Left ventricle myocardium inferior (tissue), 1 donor: ENCODE measurements at regions not wholly inside any gene's neighbourhood (a gene's known extent, or its start where the extent isn't known, plus 50 kb on each side); places are given as distances from the start of the nearest gene placed in this dataset.
"Not testable (repeated sequence)": the region's sequence is repeated elsewhere in the genome, so short reads cannot be mapped to it uniquely, and the experiment has no call there.

Experiments used
- DNase-seq: peaks from one replicate; pipeline ENCODE4 v3.0.0-alpha.2; 2020
- H3K27ac ChIP-seq: fragments of 200-600 bp; replicated peaks from 2 replicates; pipeline ENCODE4 v1.8.0; 2021
- H3K27me3 ChIP-seq: fragments of 200-600 bp; 2 replicates; pipeline ENCODE4 v1.8.0; 2021; ENCODE audit warnings: low read depth
- H3K36me3 ChIP-seq: fragments of 200-600 bp; 2 replicates; pipeline ENCODE4 v1.8.0; 2021
- H3K4me1 ChIP-seq: fragments of 200-600 bp; 2 replicates; pipeline ENCODE4 v1.8.0; 2021
- H3K4me3 ChIP-seq: fragments of 200-600 bp; 2 replicates; pipeline ENCODE4 v1.8.0; 2021; ENCODE audit warnings: mild to moderate bottlenecking, moderate library complexity
- H3K9me3 ChIP-seq: fragments of 200-600 bp; replicated peaks from 2 replicates; pipeline ENCODE4 v1.8.0; 2021
- CTCF ChIP-seq: fragments of 200-600 bp; IDR thresholded peaks from 2 replicates; pipeline ENCODE4 v1.8.0; 2021; ENCODE audit warnings: antibody characterized with exemption, mild to moderate bottlenecking, borderline replicate concordance
- intact Hi-C: fragments of 100-400 bp; cut with micrococcal nuclease; formaldehyde crosslinking; loops from one replicate; pipeline ENCODE4 v1.11.0; 2022
- donor health status: DM: no; HTN: yes; CAD: no; lungs with severe emphysema.

GRCh38 chr4:181838253-181838652, 404.9 kb upstream of the TENM3 start:
- Histone ChIP-seq H3K27ac (no peak overlapping the region), H3K36me3 (no peaks in the 10 kb centered on the region), H3K4me3 (no peak overlapping the region), H3K27me3 (peaks cover 10% of the 10 kb centered on the region), H3K4me1 (no peaks in the 10 kb centered on the region), H3K9me3 (peaks cover 13% of the 10 kb centered on the region)
- DNase-seq = no peak
- intact Hi-C loops = no loop called here
- TF ChIP-seq CTCF = no peak

- H3K27ac ChIP-seq, H3K4me3 ChIP-seq, H3K4me1 ChIP-seq, H3K36me3 ChIP-seq, DNase-seq, H3K27me3 ChIP-seq, intact Hi-C loops: not testable (repeated sequence)
- H3K9me3 ChIP-seq = peaks cover 13% of the 10 kb centered on the region
Observed at GRCh38 chr4:181843797-181844196, 399.4 kb upstream of the TENM3 start.

- no peak for TF ChIP-seq CTCF
- H3K27me3 ChIP-seq = peaks cover under 1% of the 10 kb centered on the region
Observed at GRCh38 chr4:181845617-181846016, 397.6 kb upstream of the TENM3 start.

GRCh38 chr4:181846934-181847333, 396.3 kb upstream of the TENM3 start:
- no peak overlapping the region for H3K4me3 ChIP-seq

More at GRCh38 chr4:181845617-181846016, 397.6 kb upstream of the TENM3 start:
- no peak for DNase-seq
- no peak overlapping the region for H3K4me3 ChIP-seq
- H3K4me1 ChIP-seq = no peaks in the 10 kb centered on the region
- intact Hi-C loops = no loop called here
- H3K27ac ChIP-seq = no peak overlapping the region
- H3K36me3 ChIP-seq = no peaks in the 10 kb centered on the region
- H3K9me3 ChIP-seq = no peaks in the 10 kb centered on the region

GRCh38 chr4:181848357-181848756, 394.8 kb upstream of the TENM3 start:
- H3K36me3 ChIP-seq = no peaks in the 10 kb centered on the region
- no peak for DNase-seq

More at GRCh38 chr4:181846934-181847333, 396.3 kb upstream of the TENM3 start:
- no peak for TF ChIP-seq CTCF
- H3K9me3 ChIP-seq = no peaks in the 10 kb centered on the region
- intact Hi-C loops = no loop called here
- H3K27me3 ChIP-seq = peaks cover 4% of the 10 kb centered on the region
- no peak for DNase-seq
- H3K36me3 ChIP-seq = no peaks in the 10 kb centered on the region
- no peak overlapping the region for H3K27ac ChIP-seq
- H3K4me1 ChIP-seq = no peaks in the 10 kb centered on the region

GRCh38 chr4:181849472-181849871, 393.7 kb upstream of the TENM3 start:
- H3K27me3 ChIP-seq = peaks cover 4% of the 10 kb centered on the region
- H3K4me3 ChIP-seq = no peak overlapping the region
- no peaks in the 10 kb centered on the region for H3K36me3 ChIP-seq
- no peak for TF ChIP-seq CTCF
- no peak overlapping the region for H3K27ac ChIP-seq
- intact Hi-C loops = no loop called here
- no peaks in the 10 kb centered on the region for H3K4me1 ChIP-seq
- no peak for DNase-seq
- H3K9me3 ChIP-seq = no peaks in the 10 kb centered on the region

More at GRCh38 chr4:181848357-181848756, 394.8 kb upstream of the TENM3 start:
- H3K9me3 ChIP-seq = no peaks in the 10 kb centered on the region
- H3K4me3 ChIP-seq = no peak overlapping the region
- intact Hi-C loops = no loop called here
- peaks cover 4% of the 10 kb centered on the region for H3K27me3 ChIP-seq
- no peak overlapping the region for H3K27ac ChIP-seq
- no peaks in the 10 kb centered on the region for H3K4me1 ChIP-seq
- no peak for TF ChIP-seq CTCF
